ENCODE measurements at regions not wholly inside any gene's neighbourhood (a gene's known extent, or its start where the extent isn't known, plus 50 kb on each side); places are given as distances from the start of the nearest gene placed in this dataset.

DNA sequence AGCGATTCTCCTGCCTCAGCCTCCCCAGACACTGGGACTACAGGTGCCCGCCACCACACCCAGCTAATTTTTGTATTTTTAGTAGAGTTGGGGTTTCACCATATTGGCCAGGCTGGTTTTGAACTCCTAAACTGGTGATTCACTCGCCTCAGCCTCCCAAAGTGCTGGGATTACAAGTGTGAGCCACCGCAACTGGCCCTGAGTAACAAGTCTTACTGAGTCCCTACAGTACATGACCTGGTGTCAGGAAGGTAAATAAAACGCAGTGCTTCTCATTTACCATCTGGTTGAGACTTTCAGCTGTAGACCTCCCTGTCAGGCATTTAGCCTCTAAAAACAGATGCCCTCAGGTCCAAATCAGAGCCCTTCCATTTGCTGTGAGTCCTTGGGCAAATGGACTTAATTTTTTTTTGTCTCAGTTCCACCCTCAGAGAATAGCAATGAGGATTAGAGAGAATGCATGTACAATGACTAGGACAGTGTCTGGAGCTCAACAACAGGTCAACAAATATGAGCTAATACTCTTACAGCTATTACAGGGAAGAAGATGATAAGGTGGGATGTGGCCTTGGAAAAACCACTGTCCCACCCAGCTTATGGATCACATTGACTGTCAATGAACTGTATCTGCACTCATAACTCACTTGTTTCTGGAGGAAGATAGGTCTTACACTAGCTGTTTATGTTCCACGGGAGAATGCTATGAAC is 70.5 kb downstream of the PHLDA1 start:
- H3K4me3 ChIP-seq (ENCODE audit: low read length): no peak overlapping the region
- TF ChIP-seq, protein P1, sequence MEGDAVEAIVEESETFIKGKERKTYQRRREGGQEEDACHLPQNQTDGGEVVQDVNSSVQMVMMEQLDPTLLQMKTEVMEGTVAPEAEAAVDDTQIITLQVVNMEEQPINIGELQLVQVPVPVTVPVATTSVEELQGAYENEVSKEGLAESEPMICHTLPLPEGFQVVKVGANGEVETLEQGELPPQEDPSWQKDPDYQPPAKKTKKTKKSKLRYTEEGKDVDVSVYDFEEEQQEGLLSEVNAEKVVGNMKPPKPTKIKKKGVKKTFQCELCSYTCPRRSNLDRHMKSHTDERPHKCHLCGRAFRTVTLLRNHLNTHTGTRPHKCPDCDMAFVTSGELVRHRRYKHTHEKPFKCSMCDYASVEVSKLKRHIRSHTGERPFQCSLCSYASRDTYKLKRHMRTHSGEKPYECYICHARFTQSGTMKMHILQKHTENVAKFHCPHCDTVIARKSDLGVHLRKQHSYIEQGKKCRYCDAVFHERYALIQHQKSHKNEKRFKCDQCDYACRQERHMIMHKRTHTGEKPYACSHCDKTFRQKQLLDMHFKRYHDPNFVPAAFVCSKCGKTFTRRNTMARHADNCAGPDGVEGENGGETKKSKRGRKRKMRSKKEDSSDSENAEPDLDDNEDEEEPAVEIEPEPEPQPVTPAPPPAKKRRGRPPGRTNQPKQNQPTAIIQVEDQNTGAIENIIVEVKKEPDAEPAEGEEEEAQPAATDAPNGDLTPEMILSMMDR (conservative IDR thresholded peaks at IDR 0.05; ENCODE audit: low read depth, low read length): no peak
- DNase-seq (ENCODE audit: low read depth): no peak

DNA sequence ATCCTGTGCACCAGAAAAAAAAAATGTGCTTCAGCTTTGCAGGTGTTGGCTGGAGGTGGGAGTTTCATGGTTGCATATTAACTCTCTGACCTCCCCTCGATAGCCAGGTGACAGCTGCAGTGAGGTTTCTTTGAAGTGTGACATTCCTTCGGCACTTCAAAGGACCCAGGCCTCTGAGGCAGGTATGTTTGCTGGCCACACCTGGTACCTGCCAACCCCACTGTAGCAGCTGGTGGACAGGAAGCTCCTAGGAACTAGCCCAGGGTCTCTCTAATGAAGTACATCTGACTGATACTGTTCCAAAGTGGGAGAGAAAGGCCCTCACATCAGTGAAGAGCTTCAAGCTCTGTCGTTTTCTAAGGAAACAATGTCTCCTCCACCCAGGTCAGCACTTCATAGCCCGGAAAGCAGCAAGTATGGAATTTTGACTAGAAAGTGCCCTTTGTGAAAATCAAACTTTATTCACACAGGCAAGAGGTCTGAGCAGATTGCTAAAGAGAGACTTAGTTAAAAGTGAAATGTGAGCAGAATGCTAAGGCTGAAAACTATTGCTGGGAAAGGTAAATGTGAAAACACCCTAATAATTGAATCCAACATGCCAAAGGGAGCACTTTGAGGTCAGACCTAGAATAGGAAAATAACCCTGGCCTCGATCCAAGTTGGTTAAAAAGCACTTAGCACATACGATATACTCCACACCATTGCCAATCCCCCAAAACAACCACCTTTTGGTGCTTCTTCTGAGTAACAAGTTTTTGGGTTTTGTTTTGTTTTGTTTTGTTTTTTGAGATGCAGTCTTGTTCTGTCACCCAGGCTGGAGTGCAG is 71.3 kb downstream of the PHLDA1 start:
- H3K4me3 ChIP-seq (ENCODE audit: low read length): no peak overlapping the region
- DNase-seq (ENCODE audit: low read depth): no peak
- TF ChIP-seq, protein P1 (conservative IDR thresholded peaks at IDR 0.05; ENCODE audit: low read depth, low read length): no peak

GRCh38 chr12:75959506-75959905 is 72.1 kb downstream of the PHLDA1 start:
- no peak overlapping the region for H3K4me3 ChIP-seq (ENCODE audit: low read length)
- TF ChIP-seq, protein P1 (conservative IDR thresholded peaks at IDR 0.05; ENCODE audit: low read depth, low read length): no peak
- DNase-seq (ENCODE audit: low read depth): no peak

- TF ChIP-seq, protein P1 (conservative IDR thresholded peaks at IDR 0.05; ENCODE audit: low read depth, low read length): no peak
- H3K4me3 ChIP-seq (ENCODE audit: low read length): no peak overlapping the region
- DNase-seq (ENCODE audit: low read depth): no peak
These were observed 72.5 kb downstream of the PHLDA1 start for GRCh38 chr12:75959060-75959459.

DNA sequence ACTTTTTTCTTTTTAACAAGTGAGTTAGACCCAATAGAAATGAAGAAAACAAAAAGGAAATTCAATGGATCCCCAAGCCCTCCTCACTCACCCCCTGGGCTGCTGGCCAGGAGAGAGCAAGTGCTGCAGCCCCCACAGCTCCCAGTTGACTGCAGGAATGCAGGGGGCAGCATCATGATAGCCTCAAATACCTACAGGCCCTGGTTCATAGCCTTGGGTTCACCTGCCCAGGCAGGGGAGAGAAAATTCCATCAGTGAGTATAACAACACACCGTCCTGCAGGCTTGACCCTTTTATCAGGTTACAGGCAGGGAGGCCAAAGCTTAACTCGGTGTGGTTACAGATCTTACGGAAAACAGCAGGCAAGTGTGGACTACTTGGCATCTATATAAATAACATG is 76.3 kb downstream of the PHLDA1 start:
- TF ChIP-seq, protein P1 (conservative IDR thresholded peaks at IDR 0.05; ENCODE audit: low read depth, low read length): no peak
- no peak for DNase-seq (ENCODE audit: low read depth)
- H3K4me3 ChIP-seq (ENCODE audit: low read length): no peak overlapping the region

GRCh38 chr12:75954749-75955148 is 76.8 kb downstream of the PHLDA1 start:
- TF ChIP-seq, protein P1 (conservative IDR thresholded peaks at IDR 0.05; ENCODE audit: low read depth, low read length): no peak
- H3K4me3 ChIP-seq (ENCODE audit: low read length): no peak overlapping the region
- no peak for DNase-seq (ENCODE audit: low read depth)
